HCT116 (cell line): ENCODE measurements at regions not wholly inside any gene's neighbourhood (a gene's known extent, or its start where the extent isn't known, plus 50 kb on each side); places are given as distances from the start of the nearest gene placed in this dataset.

Experiments used
- ATAC-seq: fragments of 200-7000 bp; cut with Tn5 transposase; 2 replicates; pipeline ENCODE4 v1.9.1; 2020; ENCODE audit warnings: mild to moderate bottlenecking, moderate library complexity
- BruUV-seq: library from RNA; stranded (reverse); fragments of 400-500 nt; replicated peaks from 2 replicates; lab custom pipeline; 2021; lab: Mats Ljungman, UMichigan
- CTCF ChIA-PET: fragments of 300-600 bp; sonication (Branson Sonifier 250); formaldehyde crosslinking; loops from one replicate; lab custom pipeline; 2021; ENCODE audit warnings: antibody characterized with exemption; lab: Charles Lee
- POLR2A ChIA-PET: fragments of 300-600, 350-600 bp; sonication (Branson Sonifier 250); formaldehyde crosslinking; loops from one replicate; lab custom pipeline; 2021; ENCODE audit warnings: antibody characterized with exemption; lab: Charles Lee
- RAD21 ChIA-PET, 2 experiments: fragments of 300-600 bp; sonication (Branson Sonifier 250); formaldehyde crosslinking; loops; one replicate each; lab custom pipeline; 2023; ENCODE audit warnings: low total read pairs in 2 of 2; ENCODE audit not compliant: uncharacterized antibody in 2 of 2, unreplicated experiment in 2 of 2, low non-redundant PET in 1 of 2; lab: Charles Lee
- DNase-seq: peaks from one replicate; pipeline ENCODE4 v3.0.0-alpha.2; 2010; ENCODE audit warnings: low read depth, low spot score
- H2AFZ ChIP-seq: fragments of 200-600 bp; shearing (Covaris generic), sonication (generic); 2 replicates; pipeline ENCODE4 v1.6.1; 2017; ENCODE audit warnings: low read depth, mixed run types, mixed read lengths, antibody characterized with exemption, low read length; ENCODE audit not compliant: poor library complexity, severe bottlenecking
- H3K27ac ChIP-seq: 2 replicates; pipeline ENCODE4 v1.5.1; 2012; ENCODE audit warnings: low read depth, low read length
- H3K27me3 ChIP-seq: fragments of 200-600 bp; sonication (generic); 2 replicates; pipeline ENCODE4 v1.6.1; 2016; ENCODE audit warnings: mixed run types, low read length, mixed read lengths; ENCODE audit not compliant: insufficient read depth
- H3K36me3 ChIP-seq, 2 experiments: fragments of 200-500 bp in 1 of 2; fragments of 200-600 bp in 1 of 2; sonication (Bioruptor generic) in 1 of 2; sonication (generic) in 1 of 2; 2 replicates each; pipeline versions ENCODE4 v1.5.1 to v1.6.1; 2014 to 2016; ENCODE audit warnings: low read length in 2 of 2, inconsistent platforms in 1 of 2, mixed read lengths in 1 of 2, mixed run types in 1 of 2; ENCODE audit not compliant: insufficient read depth in 2 of 2, control insufficient read depth in 1 of 2
- H3K4me1 ChIP-seq, 2 experiments: fragments of 200-600 bp in 1 of 2; sonication (generic) in 1 of 2; 2 replicates each; pipeline versions ENCODE4 v1.5.1 to v1.6.1; 2012 to 2017; ENCODE audit warnings: low read length in 2 of 2, inconsistent platforms in 1 of 2, mild to moderate bottlenecking in 1 of 2, mixed read lengths in 1 of 2, mixed run types in 1 of 2, moderate library complexity in 1 of 2; ENCODE audit not compliant: insufficient read depth in 2 of 2, control insufficient read depth in 1 of 2
- H3K4me2 ChIP-seq: fragments of 200-600 bp; sonication (generic); 2 replicates; pipeline ENCODE4 v1.6.1; 2017; ENCODE audit warnings: mixed run types, low read length, mixed read lengths
- H3K4me3 ChIP-seq, 2 experiments: fragments of 200-600 bp in 1 of 2; sonication (generic) in 1 of 2; replicated peaks in 1 of 2; 2 replicates each; pipeline ENCODE4 v1.5.1; 2011 to 2016; ENCODE audit warnings: low read length in 2 of 2, control low read depth in 1 of 2, low read depth in 1 of 2, mild to moderate bottlenecking in 1 of 2, mixed read lengths in 1 of 2, mixed run types in 1 of 2
- H3K79me2 ChIP-seq: fragments of 200-600 bp; sonication (generic); 2 replicates; pipeline ENCODE4 v1.6.1; 2017; ENCODE audit warnings: mild to moderate bottlenecking, mixed run types, low read length, moderate library complexity, mixed read lengths; ENCODE audit not compliant: insufficient read depth
- H3K9ac ChIP-seq: fragments of 200-600 bp; sonication (generic); 2 replicates; pipeline ENCODE4 v1.6.1; 2016; ENCODE audit warnings: low read length, mixed read lengths
- H3K9me2 ChIP-seq: fragments of 200-600 bp; sonication (generic), shearing (Covaris generic); 2 replicates; pipeline ENCODE4 v1.6.1; 2017; ENCODE audit warnings: mixed run types, mild to moderate bottlenecking, moderate library complexity; ENCODE audit not compliant: insufficient read depth
- H3K9me3 ChIP-seq, 2 experiments: fragments of 200-500 bp in 1 of 2; fragments of 200-600 bp in 1 of 2; sonication (Bioruptor generic) in 1 of 2; sonication (generic) in 1 of 2; 2 replicates each; pipeline ENCODE4 v1.6.1; 2014 to 2017; ENCODE audit warnings: low read length in 2 of 2, mixed read lengths in 2 of 2, inconsistent platforms in 1 of 2, low read depth in 1 of 2, mild to moderate bottlenecking in 1 of 2, mixed run types in 1 of 2, moderate library complexity in 1 of 2; ENCODE audit not compliant: control insufficient read depth in 1 of 2, insufficient read depth in 1 of 2
- H4K20me1 ChIP-seq: fragments of 200-600 bp; sonication (generic), shearing (Covaris generic); 2 replicates; pipeline ENCODE4 v1.6.1; 2017; ENCODE audit warnings: mixed run types, mild to moderate bottlenecking, moderate library complexity; ENCODE audit not compliant: insufficient read depth
- CBX3 ChIP-seq: IDR thresholded peaks from 2 replicates; pipeline ENCODE4 v1.6.1; 2012; ENCODE audit warnings: low read depth
- EGR1 ChIP-seq: IDR thresholded peaks from 2 replicates; pipeline ENCODE4 v1.6.1; 2012; ENCODE audit warnings: low read depth
- ELF1 ChIP-seq: IDR thresholded peaks from 2 replicates; pipeline ENCODE4 v1.6.1; 2012; ENCODE audit warnings: low read depth, borderline replicate concordance
- EZH2phosphoT487 ChIP-seq: fragments of 200-600 bp; IDR thresholded peaks from 2 replicates; pipeline ENCODE4 v1.6.1; 2018; ENCODE audit warnings: antibody characterized with exemption, borderline replicate concordance
- JUND ChIP-seq: IDR thresholded peaks from 2 replicates; pipeline ENCODE4 v1.6.1; 2012
- POLR2AphosphoS5 ChIP-seq: IDR thresholded peaks from 2 replicates; pipeline ENCODE4 v1.6.1; 2011; ENCODE audit warnings: mild to moderate bottlenecking, low read depth, low read length, moderate library complexity
- RAD21 ChIP-seq: IDR thresholded peaks from 2 replicates; pipeline ENCODE4 v1.6.1; 2012; ENCODE audit warnings: low read depth, mild to moderate bottlenecking
- SIN3A ChIP-seq: IDR thresholded peaks from 2 replicates; pipeline ENCODE4 v1.6.1; 2012; ENCODE audit warnings: low read depth
- YY1 ChIP-seq: IDR thresholded peaks from 2 replicates; pipeline ENCODE4 v1.6.1; 2011; ENCODE audit warnings: low read length, low read depth, moderate library complexity, mild to moderate bottlenecking; ENCODE audit not compliant: insufficient replicate concordance; ENCODE audit errors: extremely low read depth
- ZNF274 ChIP-seq: fragments of 200-500 bp; sonication (Bioruptor generic); IDR thresholded peaks from 2 replicates; pipeline ENCODE4 v1.6.1; 2014; ENCODE audit warnings: mild to moderate bottlenecking, low read depth, low read length, inconsistent platforms
- intact Hi-C: fragments of 100-400 bp; cut with micrococcal nuclease; formaldehyde crosslinking; loops from 2 replicates; pipeline ENCODE4 v1.10.0; 2022
- TF ChIP-seq, protein P1 (sequence below): IDR thresholded peaks from 2 replicates; pipeline ENCODE4 v1.6.1; 2011; ENCODE audit warnings: mild to moderate bottlenecking, low read length, moderate library complexity; ENCODE audit not compliant: insufficient replicate concordance; ENCODE audit errors: extremely low read depth
- TF ChIP-seq, protein P2 (sequence below): IDR thresholded peaks from 2 replicates; pipeline ENCODE4 v1.6.1; 2012

DNA sequence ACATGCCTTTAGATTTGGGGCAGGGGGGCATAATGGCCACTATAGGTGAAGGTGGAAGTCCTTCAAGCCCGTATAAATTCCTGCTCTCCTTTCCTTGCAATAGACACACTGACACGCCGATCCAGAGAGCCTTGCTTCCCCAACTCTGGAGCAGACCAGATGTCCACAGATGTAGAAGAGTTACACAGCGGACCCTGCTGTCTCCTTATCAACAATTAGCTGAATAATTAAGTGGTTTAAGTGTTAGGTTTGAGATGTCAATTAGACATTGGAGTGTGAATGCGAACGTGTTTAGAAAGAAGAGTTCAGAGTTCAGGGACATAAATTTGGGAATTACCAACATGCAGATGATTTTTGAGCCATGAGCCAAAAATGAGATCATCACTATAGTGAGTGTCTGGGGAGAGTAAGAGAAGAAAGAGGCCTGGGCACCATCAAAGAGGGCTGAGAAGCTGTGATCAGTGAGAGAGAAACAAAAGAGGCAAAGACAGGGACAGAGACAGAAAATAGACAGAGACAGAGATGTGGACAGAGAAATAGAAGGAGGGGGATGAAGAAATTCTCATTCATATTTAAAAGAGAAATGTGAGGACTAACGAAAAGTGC is 734.4 kb upstream of the ADAMTS16 start:
- POLR2A ChIA-PET: no interaction called here
- BruUV-seq: no TSS peak

DNA sequence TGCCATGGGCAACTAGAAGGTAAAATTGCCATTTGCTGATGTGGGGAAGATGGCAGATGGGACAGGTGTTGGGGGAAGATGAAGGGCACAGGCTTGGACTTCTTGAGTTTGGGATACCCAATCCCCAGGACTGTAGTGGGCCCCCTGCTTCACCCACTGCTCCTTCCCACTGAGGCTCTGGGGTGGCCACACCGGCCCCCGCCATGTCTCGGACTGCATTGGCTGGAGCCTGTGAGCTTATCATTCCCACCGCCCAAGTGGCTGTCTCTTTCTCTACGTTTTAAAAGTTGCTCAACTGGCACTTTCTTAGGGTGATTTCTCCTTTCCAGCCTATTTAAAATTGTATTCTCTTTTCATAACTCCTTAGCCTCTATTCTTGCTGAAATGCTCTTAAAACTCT is 730.0 kb upstream of the ADAMTS16 start:
- ChIA-PET RAD21 (no interaction called here), CTCF (no interaction called here), POLR2A (no interaction called here)
- intact Hi-C loops: no loop called here
- Histone ChIP-seq H3K79me2 (no peaks in the 10 kb centered on the region), H3K27ac (no peak overlapping the region), H3K27me3 (no peaks in the 10 kb centered on the region), H3K9me3 (peaks cover 10 to 29% of the 10 kb centered on the region in 2 experiments; a peak in 2 of 4 replicates), H3K36me3 (no peaks in the 10 kb centered on the region), H2AFZ (no peak overlapping the region), H4K20me1 (no peaks in the 10 kb centered on the region), H3K4me3 (no peak overlapping the region), H3K4me1 (no peaks in the 10 kb centered on the region), H3K9ac (no peak overlapping the region), H3K9me2 (no peaks in the 10 kb centered on the region), H3K4me2 (no peak overlapping the region)
- no peak for DNase-seq
- ATAC-seq: no peak
- no TSS peak for BruUV-seq
- TF ChIP-seq, protein P1, sequence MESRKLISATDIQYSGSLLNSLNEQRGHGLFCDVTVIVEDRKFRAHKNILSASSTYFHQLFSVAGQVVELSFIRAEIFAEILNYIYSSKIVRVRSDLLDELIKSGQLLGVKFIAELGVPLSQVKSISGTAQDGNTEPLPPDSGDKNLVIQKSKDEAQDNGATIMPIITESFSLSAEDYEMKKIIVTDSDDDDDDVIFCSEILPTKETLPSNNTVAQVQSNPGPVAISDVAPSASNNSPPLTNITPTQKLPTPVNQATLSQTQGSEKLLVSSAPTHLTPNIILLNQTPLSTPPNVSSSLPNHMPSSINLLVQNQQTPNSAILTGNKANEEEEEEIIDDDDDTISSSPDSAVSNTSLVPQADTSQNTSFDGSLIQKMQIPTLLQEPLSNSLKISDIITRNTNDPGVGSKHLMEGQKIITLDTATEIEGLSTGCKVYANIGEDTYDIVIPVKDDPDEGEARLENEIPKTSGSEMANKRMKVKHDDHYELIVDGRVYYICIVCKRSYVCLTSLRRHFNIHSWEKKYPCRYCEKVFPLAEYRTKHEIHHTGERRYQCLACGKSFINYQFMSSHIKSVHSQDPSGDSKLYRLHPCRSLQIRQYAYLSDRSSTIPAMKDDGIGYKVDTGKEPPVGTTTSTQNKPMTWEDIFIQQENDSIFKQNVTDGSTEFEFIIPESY: no peak
- no peak for TF ChIP-seq SIN3A
- TF ChIP-seq ELF1: no peak
- no peak for TF ChIP-seq JUND
- no peak for TF ChIP-seq EGR1

More for the DNA sequence above, 734.4 kb upstream of the ADAMTS16 start:
- no peak overlapping the region for H3K4me3 ChIP-seq
- H3K9me2 ChIP-seq: no peaks in the 10 kb centered on the region
- H4K20me1 ChIP-seq: no peaks in the 10 kb centered on the region
- no peaks in the 10 kb centered on the region for H3K36me3 ChIP-seq
- no peaks in the 10 kb centered on the region for H3K79me2 ChIP-seq
- no peaks in the 10 kb centered on the region for H3K27me3 ChIP-seq
- H3K4me2 ChIP-seq: no peak overlapping the region
- ATAC-seq: no peak
- RAD21 ChIA-PET: no interaction called here
- H2AFZ ChIP-seq: no peak overlapping the region
- intact Hi-C loops: no loop called here
- H3K9ac ChIP-seq: no peak overlapping the region
- H3K27ac ChIP-seq: no peak overlapping the region
- DNase-seq: no peak
- no peak for TF ChIP-seq EGR1
- TF ChIP-seq RAD21: no peak
- TF ChIP-seq EZH2phosphoT487: no peak
- TF ChIP-seq, protein P2, sequence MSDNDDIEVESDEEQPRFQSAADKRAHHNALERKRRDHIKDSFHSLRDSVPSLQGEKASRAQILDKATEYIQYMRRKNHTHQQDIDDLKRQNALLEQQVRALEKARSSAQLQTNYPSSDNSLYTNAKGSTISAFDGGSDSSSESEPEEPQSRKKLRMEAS: no peak
- TF ChIP-seq YY1: no peak
- no peak for TF ChIP-seq CBX3
- TF ChIP-seq, protein P1: no peak
- no peak for TF ChIP-seq POLR2AphosphoS5
- no peak for TF ChIP-seq ZNF274
- H3K9me3 ChIP-seq: peaks cover 8 to 28% of the 10 kb centered on the region in 2 experiments; a peak in 2 of 4 replicates
- CTCF ChIA-PET: no interaction called here
- no peaks in the 10 kb centered on the region for H3K4me1 ChIP-seq
